ENCODE measurements at regions not wholly inside any gene's neighbourhood (a gene's known extent, or its start where the extent isn't known, plus 50 kb on each side); places are given as distances from the start of the nearest gene placed in this dataset.

- TF ChIP-seq CTCF (conservative IDR thresholded peaks at IDR 0.05 in 1 of 2, IDR thresholded peaks at IDR 0.05 in 1 of 2; ENCODE audit: low read depth in 1 of 2, low read length in 2 of 2) (no peak), EZH2 (IDR thresholded peaks at IDR 0.05; ENCODE audit: low read length, missing control alignments) (no peak)
Observed at GRCh38 chr2:20130160-20130560, 78.7 kb upstream of the LAPTM4A start.
